Stimulated activated memory B cell treated with anti-CD40 and anti-IgM and Interleukin-4, amounts not matched to agents 10 μg/mL and 1 μg/mL and 100 μg/mL, for 72 hours (primary cell): ENCODE measurements at regions not wholly inside any gene's neighbourhood (a gene's known extent, or its start where the extent isn't known, plus 50 kb on each side); places are given as distances from the start of the nearest gene placed in this dataset.

ENCODE experiments used
- ATAC-seq: fragments of 150-1000 bp; cut with Tn5 transposase; 2 replicates; pipeline ENCODE4 v1.10.0; 2021
- H3K27ac Mint-ChIP-seq: one replicate; pipeline ENCODE4 v1.8.0; 2022; ENCODE audit warnings: mild to moderate bottlenecking, mixed read lengths
- H3K27me3 Mint-ChIP-seq: one replicate; pipeline ENCODE4 v1.8.0; 2022; ENCODE audit warnings: mixed read lengths
- H3K36me3 Mint-ChIP-seq: one replicate; pipeline ENCODE4 v1.8.0; 2022; ENCODE audit warnings: mixed read lengths
- H3K4me1 Mint-ChIP-seq: one replicate; pipeline ENCODE4 v1.8.0; 2022; ENCODE audit warnings: mixed read lengths
- H3K4me3 Mint-ChIP-seq: one replicate; pipeline ENCODE4 v1.8.0; 2022; ENCODE audit warnings: mild to moderate bottlenecking, moderate library complexity, mixed read lengths
- H3K9me3 Mint-ChIP-seq: one replicate; pipeline ENCODE4 v1.8.0; 2022; ENCODE audit warnings: mixed read lengths

DNA sequence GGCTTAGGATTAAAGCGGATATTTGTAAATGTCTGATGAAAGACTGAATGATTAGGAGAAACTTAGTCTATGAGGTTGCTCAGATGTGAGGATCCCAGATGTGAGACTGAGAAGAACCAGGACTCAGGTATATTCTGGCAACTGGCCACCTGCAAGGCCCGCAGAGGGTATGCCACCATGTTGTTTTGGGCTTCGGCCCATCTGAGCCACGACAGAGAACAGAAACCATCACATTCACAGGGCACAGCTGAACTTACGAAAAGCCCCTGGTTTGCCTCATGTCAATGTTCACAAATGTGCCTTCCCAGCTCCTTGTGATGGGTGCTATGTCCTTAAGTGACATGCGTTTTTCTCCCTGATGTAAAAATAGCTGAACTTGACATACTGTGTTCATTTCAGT, 412.5 kb upstream of the RORA start:
- Mint-ChIP-seq H3K27ac (no peak overlapping the region), H3K4me3 (no peak overlapping the region), H3K4me1 (no peaks in the 10 kb centered on the region), H3K27me3 (no peaks in the 10 kb centered on the region), H3K36me3 (no peaks in the 10 kb centered on the region), H3K9me3 (no peaks in the 10 kb centered on the region)
- ATAC-seq: no peak

DNA sequence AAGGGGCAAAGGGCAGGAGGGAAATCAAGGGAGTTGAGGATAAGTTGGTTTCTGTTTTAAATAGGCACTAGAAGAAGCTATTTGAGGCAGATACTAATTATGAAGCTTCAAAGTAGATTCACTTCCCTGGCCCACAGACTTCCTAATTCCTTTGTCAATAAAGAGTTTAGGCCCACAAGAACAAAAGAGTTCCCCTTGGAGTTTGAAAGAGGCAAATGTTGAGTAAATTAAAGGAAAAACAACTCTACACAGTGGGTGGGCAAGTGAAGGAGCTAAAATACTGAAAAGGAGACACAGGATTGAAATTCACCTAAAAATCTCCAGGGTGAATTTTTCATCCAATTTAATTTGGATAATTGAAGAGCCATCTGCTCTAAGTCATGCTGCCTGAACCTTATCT, 411.7 kb upstream of the RORA start:
- Mint-ChIP-seq H3K27ac (no peak overlapping the region), H3K4me3 (no peak overlapping the region), H3K36me3 (no peaks in the 10 kb centered on the region), H3K9me3 (no peaks in the 10 kb centered on the region), H3K27me3 (no peaks in the 10 kb centered on the region), H3K4me1 (no peaks in the 10 kb centered on the region)
- no peak for ATAC-seq

DNA sequence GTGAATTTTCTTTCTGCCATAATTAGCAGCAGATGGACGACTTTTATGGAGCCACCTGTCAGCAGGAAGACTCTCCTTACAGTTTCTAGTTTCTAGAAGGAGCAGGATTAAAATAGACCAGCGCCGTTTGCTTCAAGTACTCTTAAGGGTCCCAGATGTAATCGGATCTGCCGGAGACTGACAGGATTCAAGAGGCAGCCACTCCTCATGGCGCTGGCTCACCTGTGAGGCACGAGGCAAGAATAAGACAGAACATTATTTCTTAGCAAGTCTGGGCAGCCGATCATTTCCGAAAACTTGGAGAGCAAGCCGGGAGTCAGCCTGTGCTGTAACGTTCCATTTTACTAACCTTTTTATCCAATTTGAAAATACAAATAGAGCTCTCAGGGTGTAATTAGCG, 410.4 kb upstream of the RORA start:
- Mint-ChIP-seq H3K4me3 (no peak overlapping the region), H3K36me3 (no peaks in the 10 kb centered on the region), H3K27ac (no peak overlapping the region), H3K27me3 (no peaks in the 10 kb centered on the region), H3K4me1 (no peaks in the 10 kb centered on the region), H3K9me3 (no peaks in the 10 kb centered on the region)
- ATAC-seq: no peak

DNA sequence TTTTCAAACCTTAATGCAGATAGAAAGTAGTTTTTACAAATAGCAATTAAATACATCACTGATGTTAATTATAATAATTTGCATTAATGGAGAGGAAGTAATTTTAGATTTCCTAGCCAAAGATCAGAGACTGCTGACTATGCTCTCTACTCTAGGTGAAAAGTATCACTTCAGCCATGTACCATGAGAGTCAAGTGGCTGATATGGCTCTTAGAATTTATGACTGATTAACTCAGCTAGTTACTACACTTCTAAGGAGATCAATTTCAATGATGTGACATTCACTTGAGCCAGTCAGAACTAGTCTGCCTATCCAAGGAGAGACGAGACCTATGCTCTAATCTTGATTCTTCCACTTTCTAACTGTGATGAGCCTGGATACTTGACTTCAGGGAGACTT, 405.7 kb upstream of the RORA start:
- no peak overlapping the region for H3K4me3 Mint-ChIP-seq
- no peaks in the 10 kb centered on the region for H3K36me3 Mint-ChIP-seq
- H3K9me3 Mint-ChIP-seq: no peaks in the 10 kb centered on the region
- no peak overlapping the region for H3K27ac Mint-ChIP-seq
- ATAC-seq: no peak
- H3K27me3 Mint-ChIP-seq: peaks cover 14% of the 10 kb centered on the region
- no peaks in the 10 kb centered on the region for H3K4me1 Mint-ChIP-seq

DNA sequence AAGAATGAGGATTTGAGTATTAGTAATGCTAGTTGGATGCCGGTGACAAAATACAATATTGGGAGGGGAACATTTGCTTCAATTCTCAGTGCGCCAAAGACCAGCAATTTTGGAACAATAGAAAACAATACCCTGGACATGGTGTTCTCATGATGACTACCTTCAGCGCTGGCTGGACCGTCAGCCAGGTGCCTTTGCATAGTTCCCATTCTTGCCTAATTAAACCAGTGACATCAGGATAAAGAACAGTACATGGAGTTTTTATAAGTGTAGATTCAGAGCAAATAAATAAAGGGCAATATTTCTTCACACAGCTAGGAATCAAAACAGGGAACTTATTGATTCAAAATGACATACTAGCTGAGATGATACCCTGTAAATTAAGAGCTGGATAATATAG, 404.8 kb upstream of the RORA start:
- Mint-ChIP-seq H3K4me1 (no peaks in the 10 kb centered on the region), H3K27me3 (peaks cover 14% of the 10 kb centered on the region), H3K27ac (no peak overlapping the region), H3K36me3 (no peaks in the 10 kb centered on the region), H3K9me3 (no peaks in the 10 kb centered on the region), H3K4me3 (no peak overlapping the region)
- no peak for ATAC-seq

DNA sequence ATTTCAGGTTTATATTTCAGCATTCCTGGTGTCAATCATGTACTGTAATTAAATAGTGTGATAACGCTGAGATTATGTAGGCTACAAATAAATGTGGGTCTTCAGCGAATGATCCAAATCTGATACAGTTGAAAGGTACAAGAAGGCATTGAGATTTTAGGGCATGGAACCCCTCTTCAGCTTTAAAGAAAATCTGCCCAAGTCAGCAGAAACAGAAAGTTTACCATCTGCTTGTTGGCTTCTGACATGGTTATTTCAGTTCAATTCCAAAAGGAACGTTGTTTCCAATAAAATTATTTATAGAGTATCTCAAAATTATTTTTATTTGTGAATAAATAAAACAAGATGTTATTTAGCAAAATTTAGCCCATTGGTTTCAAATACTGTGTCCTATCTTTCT, 400.2 kb upstream of the RORA start:
- no peaks in the 10 kb centered on the region for H3K36me3 Mint-ChIP-seq
- no peaks in the 10 kb centered on the region for H3K4me1 Mint-ChIP-seq
- peaks cover 14% of the 10 kb centered on the region for H3K27me3 Mint-ChIP-seq
- H3K9me3 Mint-ChIP-seq: no peaks in the 10 kb centered on the region
- H3K4me3 Mint-ChIP-seq: no peak overlapping the region
- ATAC-seq: no peak
- H3K27ac Mint-ChIP-seq: no peak overlapping the region

DNA sequence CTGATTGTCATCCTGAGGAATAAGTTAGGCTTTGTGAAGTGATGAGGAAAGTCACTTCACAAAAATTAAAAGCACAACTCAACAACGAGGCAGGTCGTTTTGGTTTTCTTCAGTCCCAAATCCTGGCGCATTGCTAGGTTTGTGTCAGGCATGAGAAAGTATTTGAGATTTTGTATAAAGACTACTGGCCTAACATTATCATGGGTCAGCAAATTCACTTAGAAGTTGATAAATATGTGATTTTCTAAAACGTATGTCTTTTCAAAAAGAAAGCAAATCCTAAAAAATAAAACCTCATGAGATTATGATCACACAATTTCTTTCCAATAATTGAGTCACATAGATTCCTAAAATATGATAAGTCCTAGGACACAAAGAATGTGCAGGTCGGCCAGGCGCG, 395.8 kb upstream of the RORA start:
- peaks cover 12% of the 10 kb centered on the region for H3K27me3 Mint-ChIP-seq
- H3K4me1 Mint-ChIP-seq: no peaks in the 10 kb centered on the region
- H3K27ac Mint-ChIP-seq: no peak overlapping the region
- H3K4me3 Mint-ChIP-seq: no peak overlapping the region
- no peaks in the 10 kb centered on the region for H3K36me3 Mint-ChIP-seq
- ATAC-seq: no peak
- no peaks in the 10 kb centered on the region for H3K9me3 Mint-ChIP-seq

DNA sequence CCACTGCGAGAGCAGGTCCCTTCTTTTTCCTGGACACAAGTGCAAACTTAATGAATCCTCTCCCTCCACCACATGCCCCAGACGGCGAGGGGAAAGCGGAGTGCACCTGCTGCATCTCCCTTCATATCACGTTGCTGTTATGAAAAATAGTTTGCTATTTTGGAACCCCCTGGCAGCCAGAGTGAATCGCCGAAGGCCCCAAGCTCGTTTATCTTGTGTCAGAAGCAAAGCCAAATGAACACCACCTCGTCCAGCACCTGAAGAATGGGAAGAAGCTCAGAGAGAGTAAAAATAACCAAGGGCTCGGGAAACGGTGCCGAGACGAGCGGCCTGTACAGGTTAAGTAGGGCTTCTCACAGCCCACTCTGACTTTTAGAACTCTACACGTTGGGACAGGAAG, 394.6 kb upstream of the RORA start:
- Mint-ChIP-seq H3K4me3 (no peak overlapping the region), H3K27me3 (peaks cover 12% of the 10 kb centered on the region), H3K9me3 (no peaks in the 10 kb centered on the region), H3K36me3 (no peaks in the 10 kb centered on the region), H3K27ac (no peak overlapping the region), H3K4me1 (no peaks in the 10 kb centered on the region)
- ATAC-seq: no peak

DNA sequence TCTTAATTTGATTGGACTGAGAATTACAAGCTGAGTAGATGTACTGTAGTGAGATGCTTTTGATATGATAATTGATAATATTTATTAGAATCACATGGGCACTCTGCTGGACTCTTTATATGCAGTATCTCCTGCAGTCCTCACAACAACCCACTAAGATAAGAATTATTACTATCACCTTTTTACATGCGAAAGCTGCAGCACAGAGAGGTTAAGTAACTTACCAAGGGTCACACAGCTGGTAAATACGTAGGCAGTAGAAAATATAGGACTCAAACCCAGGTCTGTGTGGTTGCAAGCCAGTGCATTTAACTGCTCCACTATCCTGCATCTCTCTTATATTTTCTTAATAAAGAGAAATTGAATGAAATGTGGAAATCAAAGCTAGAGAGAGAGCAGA, 392.8 kb upstream of the RORA start:
- ATAC-seq: no peak
- Mint-ChIP-seq H3K27me3 (peaks cover 12% of the 10 kb centered on the region), H3K9me3 (peaks cover 14% of the 10 kb centered on the region), H3K4me1 (no peaks in the 10 kb centered on the region), H3K36me3 (no peaks in the 10 kb centered on the region), H3K27ac (no peak overlapping the region), H3K4me3 (no peak overlapping the region)

DNA sequence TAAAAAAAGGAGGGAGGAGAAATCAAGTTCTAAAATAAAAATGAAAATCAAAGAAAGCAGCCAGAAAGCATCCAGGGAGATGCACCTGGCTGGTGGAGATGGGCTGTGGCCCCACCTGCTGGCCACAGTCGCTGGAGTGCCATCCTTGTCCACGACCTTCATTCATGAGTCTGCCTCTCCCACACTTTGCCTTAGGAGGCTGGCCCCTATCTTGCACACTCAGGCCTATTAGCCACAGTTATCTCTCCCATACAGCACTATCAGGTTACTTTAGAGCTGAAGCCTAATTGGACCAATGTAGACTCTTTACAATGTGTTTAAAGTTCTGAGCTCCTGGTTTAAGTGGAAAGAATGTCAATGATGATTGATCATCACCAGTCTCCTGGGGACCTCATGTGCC, 392.0 kb upstream of the RORA start:
- Mint-ChIP-seq H3K27ac (no peak overlapping the region), H3K27me3 (peaks cover 12% of the 10 kb centered on the region), H3K36me3 (no peaks in the 10 kb centered on the region), H3K9me3 (peaks cover 14% of the 10 kb centered on the region), H3K4me1 (no peaks in the 10 kb centered on the region), H3K4me3 (no peak overlapping the region)
- no peak for ATAC-seq

DNA sequence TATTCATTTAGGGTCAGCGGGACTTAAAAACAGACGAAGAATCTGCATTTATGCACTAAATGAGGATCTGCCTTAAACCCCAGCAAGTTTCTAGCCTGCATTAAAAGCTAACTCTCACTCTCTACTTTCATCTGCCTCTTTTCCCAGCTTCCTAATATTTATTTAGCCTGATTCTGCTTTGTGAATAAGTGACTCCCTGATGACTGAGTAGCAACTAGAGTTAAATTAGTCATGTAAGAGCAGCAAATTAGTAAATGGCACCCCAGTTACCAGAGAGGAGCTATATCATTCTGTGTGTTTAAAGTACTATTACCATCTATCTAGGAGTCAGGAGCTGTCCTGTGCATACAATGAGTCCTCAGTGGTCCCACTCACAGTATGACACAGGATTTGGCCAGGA, 391.0 kb upstream of the RORA start:
- no peaks in the 10 kb centered on the region for H3K4me1 Mint-ChIP-seq
- no peak overlapping the region for H3K4me3 Mint-ChIP-seq
- H3K27ac Mint-ChIP-seq: no peak overlapping the region
- ATAC-seq: no peak
- H3K9me3 Mint-ChIP-seq: peaks cover 17% of the 10 kb centered on the region
- no peaks in the 10 kb centered on the region for H3K36me3 Mint-ChIP-seq
- peaks cover 12% of the 10 kb centered on the region for H3K27me3 Mint-ChIP-seq

DNA sequence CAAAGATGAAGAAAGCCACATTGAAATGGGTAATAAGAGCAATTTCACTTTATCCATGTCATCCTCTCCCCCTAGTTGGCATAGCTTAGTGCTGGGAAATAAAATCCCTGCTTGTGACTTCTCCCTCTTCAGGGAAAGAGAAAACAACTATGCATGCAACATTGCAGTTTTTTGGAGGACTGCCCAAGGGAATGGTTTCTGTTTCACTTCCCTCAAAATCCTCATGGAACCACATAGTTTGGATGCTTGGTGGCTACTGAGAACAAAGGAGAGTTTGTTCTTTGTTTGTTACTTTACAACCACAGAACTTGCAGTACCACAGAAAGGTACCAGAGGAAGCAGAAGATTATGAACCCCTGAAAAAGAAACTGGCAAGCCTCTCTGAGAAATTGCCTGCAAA, 384.6 kb upstream of the RORA start:
- ATAC-seq: no peak
- H3K36me3 Mint-ChIP-seq: no peaks in the 10 kb centered on the region
- peaks cover 33% of the 10 kb centered on the region for H3K9me3 Mint-ChIP-seq
- H3K27me3 Mint-ChIP-seq: no peaks in the 10 kb centered on the region
- no peak overlapping the region for H3K27ac Mint-ChIP-seq
- no peak overlapping the region for H3K4me3 Mint-ChIP-seq
- no peaks in the 10 kb centered on the region for H3K4me1 Mint-ChIP-seq

DNA sequence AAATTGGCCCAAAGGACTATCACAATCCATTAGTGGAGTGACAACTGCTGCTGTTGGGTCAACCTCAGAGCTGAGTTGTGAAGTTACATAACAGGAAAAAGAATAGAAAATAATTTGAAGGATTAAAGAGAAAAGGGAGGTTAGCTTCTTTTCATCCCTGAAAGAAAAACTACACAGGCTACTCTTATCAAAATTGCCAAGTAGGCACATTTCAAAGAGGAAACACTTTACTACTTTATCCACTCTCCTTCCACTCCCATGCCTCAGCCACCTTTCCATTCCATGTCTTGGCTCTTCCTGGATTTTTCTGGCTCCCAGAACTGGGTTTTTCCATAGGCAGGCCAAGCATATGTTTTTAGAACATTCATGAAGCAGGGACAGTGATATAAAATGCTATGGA, 384.0 kb upstream of the RORA start:
- Mint-ChIP-seq H3K4me1 (no peaks in the 10 kb centered on the region), H3K4me3 (no peak overlapping the region), H3K9me3 (peaks cover 28% of the 10 kb centered on the region), H3K27me3 (no peaks in the 10 kb centered on the region), H3K36me3 (no peaks in the 10 kb centered on the region), H3K27ac (no peak overlapping the region)
- ATAC-seq: no peak

DNA sequence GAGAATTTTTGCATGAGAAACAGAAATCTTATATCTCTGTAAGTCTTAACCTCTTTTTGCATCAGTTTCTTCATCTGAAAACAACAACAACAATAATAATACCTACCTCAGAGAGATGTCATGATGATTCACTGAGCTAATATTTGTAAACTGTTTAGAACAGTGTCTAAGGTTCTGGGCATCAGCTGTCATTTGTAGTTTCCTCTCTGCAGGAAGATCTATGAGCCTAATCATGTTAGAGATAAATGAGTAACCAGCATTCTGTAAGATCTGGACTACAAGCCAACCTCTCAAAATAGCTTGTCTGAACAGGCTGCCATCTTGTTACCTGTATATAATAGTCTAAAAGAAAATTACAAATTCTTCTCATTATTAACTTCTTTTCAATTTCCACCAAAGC, 383.0 kb upstream of the RORA start:
- no peak overlapping the region for H3K27ac Mint-ChIP-seq
- no peaks in the 10 kb centered on the region for H3K4me1 Mint-ChIP-seq
- H3K36me3 Mint-ChIP-seq: no peaks in the 10 kb centered on the region
- H3K9me3 Mint-ChIP-seq: peaks cover 21% of the 10 kb centered on the region
- no peak overlapping the region for H3K4me3 Mint-ChIP-seq
- H3K27me3 Mint-ChIP-seq: peaks cover 3% of the 10 kb centered on the region
- no peak for ATAC-seq

DNA sequence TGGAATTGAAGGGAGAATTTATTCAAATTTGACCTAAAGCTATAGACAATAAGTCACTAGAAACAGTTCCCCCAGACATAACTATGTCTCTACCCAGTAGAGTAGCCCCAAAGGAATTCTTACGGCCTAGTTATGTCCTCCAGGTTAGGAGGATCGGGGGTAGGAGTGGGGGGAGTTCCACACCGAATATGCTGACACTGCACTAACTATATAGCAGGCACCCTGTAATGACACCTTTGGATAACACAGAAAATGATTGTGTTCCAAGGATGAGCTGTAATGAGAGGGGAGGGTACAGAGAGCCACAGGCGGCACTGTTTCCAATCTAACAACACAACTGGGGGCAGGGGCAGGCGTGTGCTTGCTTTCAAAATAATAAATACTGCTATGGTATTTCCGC, 376.2 kb upstream of the RORA start:
- ATAC-seq: no peak
- no peaks in the 10 kb centered on the region for H3K36me3 Mint-ChIP-seq
- no peak overlapping the region for H3K27ac Mint-ChIP-seq
- H3K4me3 Mint-ChIP-seq: no peak overlapping the region
- H3K9me3 Mint-ChIP-seq: peaks cover 5% of the 10 kb centered on the region
- H3K27me3 Mint-ChIP-seq: peaks cover 8% of the 10 kb centered on the region
- no peaks in the 10 kb centered on the region for H3K4me1 Mint-ChIP-seq

DNA sequence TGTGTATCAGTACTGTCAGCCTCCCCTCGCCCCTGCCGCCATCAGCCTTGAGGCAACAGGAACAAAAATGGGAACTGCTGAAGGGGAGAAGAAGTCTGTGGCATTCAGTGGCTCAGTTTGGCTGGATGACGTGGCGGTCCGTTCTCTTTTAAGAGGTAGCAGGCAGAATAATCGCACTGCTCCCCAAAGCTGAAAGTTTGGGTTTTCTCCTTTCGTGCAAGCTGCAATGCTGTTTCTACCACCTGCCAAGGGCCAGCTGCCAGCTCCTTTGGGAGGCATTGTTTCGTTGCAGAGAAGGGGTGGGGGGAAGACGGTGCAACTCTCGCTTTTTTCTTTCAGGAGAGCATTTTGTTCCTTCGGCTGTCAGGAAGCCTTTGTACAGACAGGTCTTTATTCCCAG, 369.6 kb upstream of the RORA start:
- ATAC-seq: no peak
- Mint-ChIP-seq H3K4me1 (no peaks in the 10 kb centered on the region), H3K27me3 (no peaks in the 10 kb centered on the region), H3K9me3 (peaks cover 14% of the 10 kb centered on the region), H3K27ac (no peak overlapping the region), H3K36me3 (no peaks in the 10 kb centered on the region), H3K4me3 (no peak overlapping the region)

DNA sequence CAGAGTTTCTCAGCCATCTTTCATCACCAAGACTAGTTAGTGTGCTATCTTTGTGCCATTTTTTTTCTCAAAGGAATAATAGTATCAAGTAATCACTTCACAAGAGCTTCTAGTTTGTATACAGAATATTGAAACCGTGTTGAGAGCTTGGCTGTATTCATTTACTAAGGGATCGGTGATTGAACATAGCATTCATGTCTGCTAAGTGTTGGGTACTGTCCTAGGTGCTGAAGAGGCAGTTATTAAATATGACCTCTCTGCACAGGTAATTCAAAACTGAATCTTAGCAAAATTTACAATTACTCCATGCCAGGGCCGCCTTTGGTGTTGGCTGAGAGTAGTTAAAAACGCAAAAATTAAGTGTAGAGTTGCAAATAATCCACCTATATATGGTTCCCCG, 355.3 kb upstream of the RORA start:
- ATAC-seq: no peak
- H3K27me3 Mint-ChIP-seq: no peaks in the 10 kb centered on the region
- H3K27ac Mint-ChIP-seq: no peak overlapping the region
- H3K4me3 Mint-ChIP-seq: no peak overlapping the region
- H3K4me1 Mint-ChIP-seq: no peaks in the 10 kb centered on the region
- H3K36me3 Mint-ChIP-seq: no peaks in the 10 kb centered on the region
- peaks cover 5% of the 10 kb centered on the region for H3K9me3 Mint-ChIP-seq
